Fibroblast of lung (primary cell): ENCODE measurements at regions not wholly inside any gene's neighbourhood (a gene's known extent, or its start where the extent isn't known, plus 50 kb on each side); places are given as distances from the start of the nearest gene placed in this dataset.

Experiments used
- EZH2 ChIP-seq: IDR thresholded peaks from 2 replicates; pipeline ENCODE4 v1.5.1; 2012; ENCODE audit warnings: low read length, control low read depth, mild to moderate bottlenecking; ENCODE audit errors: missing control alignments
- TF ChIP-seq, protein P1 (sequence below), 2 donors: IDR thresholded peaks in 1 of 2; conservative IDR thresholded peaks in 1 of 2; 1 replicate in 1 of 2; 2 replicates in 1 of 2; pipeline ENCODE4 v1.5.1; 2011 to 2012; ENCODE audit warnings: low read length in 2 of 2, control low read depth in 1 of 2, inconsistent platforms in 1 of 2, low read depth in 1 of 2, mild to moderate bottlenecking in 1 of 2

DNA sequence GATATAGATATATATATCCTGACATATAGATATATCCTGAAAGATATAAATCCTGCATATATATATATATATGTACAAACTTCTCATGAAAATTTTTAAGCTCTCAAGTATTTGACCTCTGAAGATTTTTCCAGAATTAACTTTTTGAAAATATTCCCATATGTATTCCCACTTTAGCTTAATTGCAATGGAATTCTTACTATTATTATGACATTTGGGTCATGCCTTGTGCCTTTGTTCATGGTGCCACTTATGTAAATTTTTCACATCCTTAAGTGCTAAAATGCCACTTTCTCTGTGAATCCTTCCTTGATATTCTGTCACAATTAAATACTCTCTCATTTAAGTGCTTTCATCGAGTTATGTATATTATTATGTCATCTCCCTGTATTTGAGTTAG lies 398.2 kb upstream of the SEL1L start:
- TF ChIP-seq, protein P1, sequence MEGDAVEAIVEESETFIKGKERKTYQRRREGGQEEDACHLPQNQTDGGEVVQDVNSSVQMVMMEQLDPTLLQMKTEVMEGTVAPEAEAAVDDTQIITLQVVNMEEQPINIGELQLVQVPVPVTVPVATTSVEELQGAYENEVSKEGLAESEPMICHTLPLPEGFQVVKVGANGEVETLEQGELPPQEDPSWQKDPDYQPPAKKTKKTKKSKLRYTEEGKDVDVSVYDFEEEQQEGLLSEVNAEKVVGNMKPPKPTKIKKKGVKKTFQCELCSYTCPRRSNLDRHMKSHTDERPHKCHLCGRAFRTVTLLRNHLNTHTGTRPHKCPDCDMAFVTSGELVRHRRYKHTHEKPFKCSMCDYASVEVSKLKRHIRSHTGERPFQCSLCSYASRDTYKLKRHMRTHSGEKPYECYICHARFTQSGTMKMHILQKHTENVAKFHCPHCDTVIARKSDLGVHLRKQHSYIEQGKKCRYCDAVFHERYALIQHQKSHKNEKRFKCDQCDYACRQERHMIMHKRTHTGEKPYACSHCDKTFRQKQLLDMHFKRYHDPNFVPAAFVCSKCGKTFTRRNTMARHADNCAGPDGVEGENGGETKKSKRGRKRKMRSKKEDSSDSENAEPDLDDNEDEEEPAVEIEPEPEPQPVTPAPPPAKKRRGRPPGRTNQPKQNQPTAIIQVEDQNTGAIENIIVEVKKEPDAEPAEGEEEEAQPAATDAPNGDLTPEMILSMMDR (conservative IDR thresholded peaks at IDR 0.05 in 1 of 2, IDR thresholded peaks at IDR 0.05 in 1 of 2; ENCODE audit: low read depth in 1 of 2, low read length in 2 of 2) = no peak
- TF ChIP-seq EZH2 = no peak
